HCT116 (cell line): ENCODE measurements at regions not wholly inside any gene's neighbourhood (a gene's known extent, or its start where the extent isn't known, plus 50 kb on each side); places are given as distances from the start of the nearest gene placed in this dataset.

Experiments used
- ATAC-seq: fragments of 200-7000 bp; cut with Tn5 transposase; 2 replicates; pipeline ENCODE4 v1.9.1; 2020; ENCODE audit warnings: mild to moderate bottlenecking, moderate library complexity
- BruUV-seq: library from RNA; stranded (reverse); fragments of 400-500 nt; replicated peaks from 2 replicates; lab custom pipeline; 2021; lab: Mats Ljungman, UMichigan
- CTCF ChIA-PET: fragments of 300-600 bp; sonication (Branson Sonifier 250); formaldehyde crosslinking; loops from one replicate; lab custom pipeline; 2021; ENCODE audit warnings: antibody characterized with exemption; lab: Charles Lee
- POLR2A ChIA-PET: fragments of 300-600, 350-600 bp; sonication (Branson Sonifier 250); formaldehyde crosslinking; loops from one replicate; lab custom pipeline; 2021; ENCODE audit warnings: antibody characterized with exemption; lab: Charles Lee
- RAD21 ChIA-PET, 2 experiments: fragments of 300-600 bp; sonication (Branson Sonifier 250); formaldehyde crosslinking; loops; one replicate each; lab custom pipeline; 2023; ENCODE audit warnings: low total read pairs in 2 of 2; ENCODE audit not compliant: uncharacterized antibody in 2 of 2, unreplicated experiment in 2 of 2, low non-redundant PET in 1 of 2; lab: Charles Lee
- DNase-seq: peaks from one replicate; pipeline ENCODE4 v3.0.0-alpha.2; 2010; ENCODE audit warnings: low read depth, low spot score
- H2AFZ ChIP-seq: fragments of 200-600 bp; shearing (Covaris generic), sonication (generic); 2 replicates; pipeline ENCODE4 v1.6.1; 2017; ENCODE audit warnings: low read depth, mixed run types, mixed read lengths, antibody characterized with exemption, low read length; ENCODE audit not compliant: poor library complexity, severe bottlenecking
- H3K27ac ChIP-seq: 2 replicates; pipeline ENCODE4 v1.5.1; 2012; ENCODE audit warnings: low read depth, low read length
- H3K27me3 ChIP-seq: fragments of 200-600 bp; sonication (generic); 2 replicates; pipeline ENCODE4 v1.6.1; 2016; ENCODE audit warnings: mixed run types, low read length, mixed read lengths; ENCODE audit not compliant: insufficient read depth
- H3K36me3 ChIP-seq, 2 experiments: fragments of 200-500 bp in 1 of 2; fragments of 200-600 bp in 1 of 2; sonication (Bioruptor generic) in 1 of 2; sonication (generic) in 1 of 2; 2 replicates each; pipeline versions ENCODE4 v1.5.1 to v1.6.1; 2014 to 2016; ENCODE audit warnings: low read length in 2 of 2, inconsistent platforms in 1 of 2, mixed read lengths in 1 of 2, mixed run types in 1 of 2; ENCODE audit not compliant: insufficient read depth in 2 of 2, control insufficient read depth in 1 of 2
- H3K4me1 ChIP-seq, 2 experiments: fragments of 200-600 bp in 1 of 2; sonication (generic) in 1 of 2; 2 replicates each; pipeline versions ENCODE4 v1.5.1 to v1.6.1; 2012 to 2017; ENCODE audit warnings: low read length in 2 of 2, inconsistent platforms in 1 of 2, mild to moderate bottlenecking in 1 of 2, mixed read lengths in 1 of 2, mixed run types in 1 of 2, moderate library complexity in 1 of 2; ENCODE audit not compliant: insufficient read depth in 2 of 2, control insufficient read depth in 1 of 2
- H3K4me2 ChIP-seq: fragments of 200-600 bp; sonication (generic); 2 replicates; pipeline ENCODE4 v1.6.1; 2017; ENCODE audit warnings: mixed run types, low read length, mixed read lengths
- H3K4me3 ChIP-seq, 2 experiments: fragments of 200-600 bp in 1 of 2; sonication (generic) in 1 of 2; replicated peaks in 1 of 2; 2 replicates each; pipeline ENCODE4 v1.5.1; 2011 to 2016; ENCODE audit warnings: low read length in 2 of 2, control low read depth in 1 of 2, low read depth in 1 of 2, mild to moderate bottlenecking in 1 of 2, mixed read lengths in 1 of 2, mixed run types in 1 of 2
- H3K79me2 ChIP-seq: fragments of 200-600 bp; sonication (generic); 2 replicates; pipeline ENCODE4 v1.6.1; 2017; ENCODE audit warnings: mild to moderate bottlenecking, mixed run types, low read length, moderate library complexity, mixed read lengths; ENCODE audit not compliant: insufficient read depth
- H3K9ac ChIP-seq: fragments of 200-600 bp; sonication (generic); 2 replicates; pipeline ENCODE4 v1.6.1; 2016; ENCODE audit warnings: low read length, mixed read lengths
- H3K9me2 ChIP-seq: fragments of 200-600 bp; sonication (generic), shearing (Covaris generic); 2 replicates; pipeline ENCODE4 v1.6.1; 2017; ENCODE audit warnings: mixed run types, mild to moderate bottlenecking, moderate library complexity; ENCODE audit not compliant: insufficient read depth
- H3K9me3 ChIP-seq, 2 experiments: fragments of 200-500 bp in 1 of 2; fragments of 200-600 bp in 1 of 2; sonication (Bioruptor generic) in 1 of 2; sonication (generic) in 1 of 2; 2 replicates each; pipeline ENCODE4 v1.6.1; 2014 to 2017; ENCODE audit warnings: low read length in 2 of 2, mixed read lengths in 2 of 2, inconsistent platforms in 1 of 2, low read depth in 1 of 2, mild to moderate bottlenecking in 1 of 2, mixed run types in 1 of 2, moderate library complexity in 1 of 2; ENCODE audit not compliant: control insufficient read depth in 1 of 2, insufficient read depth in 1 of 2
- H4K20me1 ChIP-seq: fragments of 200-600 bp; sonication (generic), shearing (Covaris generic); 2 replicates; pipeline ENCODE4 v1.6.1; 2017; ENCODE audit warnings: mixed run types, mild to moderate bottlenecking, moderate library complexity; ENCODE audit not compliant: insufficient read depth
- CEBPB ChIP-seq: IDR thresholded peaks from 2 replicates; pipeline ENCODE4 v1.6.1; 2012; ENCODE audit warnings: low read depth
- EGR1 ChIP-seq: IDR thresholded peaks from 2 replicates; pipeline ENCODE4 v1.6.1; 2012; ENCODE audit warnings: low read depth
- ELF1 ChIP-seq: IDR thresholded peaks from 2 replicates; pipeline ENCODE4 v1.6.1; 2012; ENCODE audit warnings: low read depth, borderline replicate concordance
- EZH2 ChIP-seq: fragments of 200-600 bp; sonication (generic); IDR thresholded peaks from 2 replicates; pipeline ENCODE4 v1.6.1; 2017; ENCODE audit warnings: antibody characterized with exemption, mixed run types
- EZH2phosphoT487 ChIP-seq: fragments of 200-600 bp; IDR thresholded peaks from 2 replicates; pipeline ENCODE4 v1.6.1; 2018; ENCODE audit warnings: antibody characterized with exemption, borderline replicate concordance
- POLR2AphosphoS5 ChIP-seq: IDR thresholded peaks from 2 replicates; pipeline ENCODE4 v1.6.1; 2011; ENCODE audit warnings: mild to moderate bottlenecking, low read depth, low read length, moderate library complexity
- SIN3A ChIP-seq: IDR thresholded peaks from 2 replicates; pipeline ENCODE4 v1.6.1; 2012; ENCODE audit warnings: low read depth
- SRF ChIP-seq: IDR thresholded peaks from 2 replicates; pipeline ENCODE4 v1.6.1; 2012; ENCODE audit warnings: low read depth
- YY1 ChIP-seq: IDR thresholded peaks from 2 replicates; pipeline ENCODE4 v1.6.1; 2011; ENCODE audit warnings: low read length, low read depth, moderate library complexity, mild to moderate bottlenecking; ENCODE audit not compliant: insufficient replicate concordance; ENCODE audit errors: extremely low read depth
- ZNF274 ChIP-seq: fragments of 200-500 bp; sonication (Bioruptor generic); IDR thresholded peaks from 2 replicates; pipeline ENCODE4 v1.6.1; 2014; ENCODE audit warnings: mild to moderate bottlenecking, low read depth, low read length, inconsistent platforms
- intact Hi-C: fragments of 100-400 bp; cut with micrococcal nuclease; formaldehyde crosslinking; loops from 2 replicates; pipeline ENCODE4 v1.10.0; 2022
- TF ChIP-seq, protein P1 (sequence below): IDR thresholded peaks from 2 replicates; pipeline ENCODE4 v1.6.1; 2012
- TF ChIP-seq, protein P2 (sequence below): IDR thresholded peaks from 2 replicates; pipeline ENCODE4 v1.6.1; 2012

DNA sequence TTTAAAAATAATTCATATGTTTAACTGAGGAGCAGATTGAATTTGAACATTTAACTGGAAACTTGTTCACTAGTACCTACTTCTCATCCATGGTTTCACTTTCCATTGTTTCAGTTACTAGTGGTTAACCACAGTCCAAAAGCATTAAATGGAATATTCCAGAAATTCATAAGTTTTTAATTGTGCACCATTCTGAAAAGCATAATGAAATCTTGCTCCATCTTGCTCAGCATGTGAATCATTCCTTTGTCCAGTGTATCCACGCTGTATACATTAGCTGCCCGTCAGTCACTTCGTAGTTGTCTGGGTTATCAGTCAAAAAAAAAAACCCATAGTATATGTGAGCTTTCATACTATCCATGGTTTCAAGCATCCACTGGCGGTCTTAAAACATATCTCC, 217.6 kb downstream of the TPRG1 start:
- CTCF ChIA-PET, result no interaction called here
- H3K4me1 ChIP-seq, result peaks cover 8 to 21% of the 10 kb centered on the region in 2 experiments
- ATAC-seq (no peak), DNase-seq (no peak)
- no peak overlapping the region for H3K9ac ChIP-seq
- no peaks in the 10 kb centered on the region for H4K20me1 ChIP-seq
- no TSS peak for BruUV-seq
- H3K36me3 ChIP-seq, result no peaks in the 10 kb centered on the region
- TF ChIP-seq POLR2AphosphoS5 (no peak), SIN3A (no peak), YY1 (no peak), EZH2 (no peak), EGR1 (no peak), SRF (no peak), ELF1 (no peak), ZNF274 (no peak), CEBPB (no peak)
- intact Hi-C loops, result no loop called here
- H3K9me3 ChIP-seq, result no peaks in the 10 kb centered on the region
- H3K9me2 ChIP-seq, result no peaks in the 10 kb centered on the region; the same call in 1 of the 2 replicates
- no peak overlapping the region for H3K4me2 ChIP-seq
- RAD21 ChIA-PET, result no interaction called here
- peak overlapping the region; percentile 96 for H2AFZ ChIP-seq
- H3K27ac ChIP-seq, result no peak overlapping the region
- H3K27me3 ChIP-seq, result no peaks in the 10 kb centered on the region
- no peaks in the 10 kb centered on the region for H3K79me2 ChIP-seq
- H3K4me3 ChIP-seq, result no peak overlapping the region
- POLR2A ChIA-PET, result no interaction called here

DNA sequence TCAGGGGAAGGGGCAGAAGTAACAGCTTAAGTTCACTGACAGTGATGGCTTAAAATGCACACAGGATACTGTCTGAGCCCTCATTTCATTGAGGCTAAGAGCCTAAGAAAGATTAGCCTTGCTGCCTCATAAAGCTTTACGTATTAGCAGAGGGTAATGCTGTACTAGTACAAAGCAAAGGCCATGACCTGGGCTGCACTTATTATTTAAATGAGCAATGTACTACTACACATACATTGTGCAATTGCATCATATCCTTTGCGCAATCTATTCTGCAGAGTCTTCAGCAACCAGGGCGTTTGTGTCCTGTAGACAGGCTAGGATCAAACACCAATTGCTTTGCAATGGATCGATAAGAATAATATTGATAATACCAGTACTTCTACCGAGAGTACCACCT, 221.8 kb downstream of the TPRG1 start:
- H3K4me2 ChIP-seq, result peak overlapping the region; percentile 47
- no peaks in the 10 kb centered on the region for H3K9me3 ChIP-seq
- ChIA-PET RAD21 (no interaction called here), POLR2A (no interaction called here)
- no peak overlapping the region for H3K4me3 ChIP-seq
- TF ChIP-seq SRF, result no peak
- TF ChIP-seq, protein P1, sequence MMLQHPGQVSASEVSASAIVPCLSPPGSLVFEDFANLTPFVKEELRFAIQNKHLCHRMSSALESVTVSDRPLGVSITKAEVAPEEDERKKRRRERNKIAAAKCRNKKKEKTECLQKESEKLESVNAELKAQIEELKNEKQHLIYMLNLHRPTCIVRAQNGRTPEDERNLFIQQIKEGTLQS, result peak; percentile 60
- no peak for TF ChIP-seq EZH2phosphoT487
- TF ChIP-seq CEBPB, result peak; percentile 97
- TF ChIP-seq, protein P2, sequence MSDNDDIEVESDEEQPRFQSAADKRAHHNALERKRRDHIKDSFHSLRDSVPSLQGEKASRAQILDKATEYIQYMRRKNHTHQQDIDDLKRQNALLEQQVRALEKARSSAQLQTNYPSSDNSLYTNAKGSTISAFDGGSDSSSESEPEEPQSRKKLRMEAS, result no peak
- TF ChIP-seq, all 23 proteins: peak for 2
- peaks cover 8 to 17% of the 10 kb centered on the region in 2 experiments for H3K4me1 ChIP-seq
- no peak overlapping the region for H3K9ac ChIP-seq
- DNase-seq, result peak; percentile 2
- peak; percentile 37 for ATAC-seq
- H3K27ac ChIP-seq, result no peak overlapping the region
- intact Hi-C loops, result no loop called here
- no peaks in the 10 kb centered on the region for H3K27me3 ChIP-seq
- H2AFZ ChIP-seq, result peak overlapping the region; percentile 20
- no TSS peak for BruUV-seq
- no peaks in the 10 kb centered on the region; the same call in 1 of the 2 replicates for H3K9me2 ChIP-seq
- H3K36me3 ChIP-seq, result no peaks in the 10 kb centered on the region
- no peaks in the 10 kb centered on the region for H4K20me1 ChIP-seq
- CTCF ChIA-PET, result no interaction called here
- H3K79me2 ChIP-seq, result no peaks in the 10 kb centered on the region
